Naive thymus-derived CD8-positive, alpha-beta T cell (primary cell): ENCODE measurements at regions not wholly inside any gene's neighbourhood (a gene's known extent, or its start where the extent isn't known, plus 50 kb on each side); places are given as distances from the start of the nearest gene placed in this dataset.

ENCODE experiments used
- ATAC-seq, 2 donors: fragments of 150-1000 bp; cut with Tn5 transposase in 1 of 2; sonication (Bioruptor Pico), chemical (Tn5 transposase) in 1 of 2; 1 replicate in 1 of 2; 2 replicates in 1 of 2; pipeline ENCODE4 v1.10.0; 2021; ENCODE audit warnings: mild to moderate bottlenecking in 2 of 2, moderate library complexity in 2 of 2
- POLR2A ChIA-PET: fragments of 350-600 bp; sonication (Branson Sonifier 250); formaldehyde crosslinking; loops from one replicate; lab custom pipeline; 2021; ENCODE audit warnings: antibody characterized with exemption; lab: Charles Lee
- DNase-seq, 10 donors: peaks; one replicate each; pipeline versions ENCODE4 v3.0.0 to v3.0.0-alpha.2; 2020 to 2022
- H3K27ac Mint-ChIP-seq, 10 donors: one replicate each; pipeline ENCODE4 v1.8.0; 2020 to 2022; ENCODE audit warnings: mild to moderate bottlenecking in 10 of 10, mixed read lengths in 10 of 10, moderate library complexity in 4 of 10, inconsistent platforms in 1 of 10
- H3K27me3 Mint-ChIP-seq, 5 donors: one replicate each; pipeline ENCODE4 v1.8.0; 2021 to 2022; ENCODE audit warnings: mixed read lengths in 5 of 5
- H3K36me3 Mint-ChIP-seq, 3 donors: one replicate each; pipeline ENCODE4 v1.8.0; 2020 to 2022; ENCODE audit warnings: mixed read lengths in 3 of 3, mild to moderate bottlenecking in 2 of 3, inconsistent platforms in 1 of 3
- H3K4me1 Mint-ChIP-seq, 4 donors: one replicate each; pipeline ENCODE4 v1.8.0; 2021 to 2022; ENCODE audit warnings: mixed read lengths in 4 of 4
- H3K4me3 Mint-ChIP-seq, 10 donors: one replicate each; pipeline ENCODE4 v1.8.0; 2020 to 2022; ENCODE audit warnings: mild to moderate bottlenecking in 10 of 10, mixed read lengths in 10 of 10, moderate library complexity in 6 of 10, inconsistent platforms in 1 of 10
- H3K9me3 Mint-ChIP-seq, 9 donors: one replicate each; pipeline ENCODE4 v1.8.0; 2020 to 2022; ENCODE audit warnings: mixed read lengths in 9 of 9, mild to moderate bottlenecking in 3 of 9, inconsistent platforms in 1 of 9, moderate library complexity in 1 of 9

DNA sequence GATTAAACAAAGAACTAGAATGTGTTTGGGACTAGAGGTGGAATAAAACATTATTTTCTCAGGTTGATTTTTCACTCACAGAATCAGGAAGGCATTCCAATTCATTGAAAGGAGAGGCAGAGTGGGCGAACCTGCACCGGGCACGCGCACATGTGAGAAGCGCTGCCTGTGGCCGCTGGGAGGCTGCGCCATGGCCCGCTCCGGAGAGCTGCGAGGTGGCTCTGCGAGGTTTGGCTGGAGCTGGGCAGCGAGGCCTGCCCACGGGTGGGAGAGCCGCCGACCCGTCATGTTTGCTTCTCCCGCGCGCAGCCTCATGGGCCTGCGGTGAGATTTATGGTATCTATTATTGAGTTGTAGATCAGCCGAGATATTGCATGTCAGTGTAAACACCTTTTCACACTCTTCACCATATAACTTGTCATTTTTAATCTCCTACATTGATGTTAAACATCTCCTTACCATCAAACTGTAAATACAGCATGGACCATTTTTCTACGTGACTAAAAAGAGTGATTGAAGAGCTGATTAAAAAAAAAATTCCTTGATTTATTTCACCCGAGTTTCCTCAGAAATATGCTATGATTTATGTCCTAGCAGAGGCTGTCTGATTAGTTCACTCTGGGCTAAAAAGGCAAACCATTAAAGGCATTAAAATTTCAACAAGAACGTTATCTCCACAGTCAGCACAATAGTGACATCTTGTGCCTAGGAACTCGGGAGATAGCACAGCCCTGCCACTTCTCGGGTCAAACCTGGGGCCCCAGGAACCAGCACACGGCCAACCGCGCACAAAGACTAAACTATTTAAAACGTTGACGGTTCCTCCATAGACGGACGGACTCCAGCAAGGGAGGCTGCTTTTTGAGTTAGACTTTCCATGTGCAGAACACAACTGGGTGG lies 96.6 kb upstream of the RNF32 start:
- Mint-ChIP-seq H3K27ac (no peak overlapping the region), H3K36me3 (peaks cover 0 to 7% (median 6%) of the 10 kb centered on the region in 3 donors), H3K9me3 (peaks cover 0 to 18% (median 7%) of the 10 kb centered on the region in 9 donors), H3K4me1 (no peaks in the 10 kb centered on the region), H3K27me3 (peaks cover 5 to 34% (median 6%) of the 10 kb centered on the region in 5 donors), H3K4me3 (no peak overlapping the region)
- ATAC-seq (no peak), DNase-seq (no peak)
- POLR2A ChIA-PET, result no interaction called here

DNA sequence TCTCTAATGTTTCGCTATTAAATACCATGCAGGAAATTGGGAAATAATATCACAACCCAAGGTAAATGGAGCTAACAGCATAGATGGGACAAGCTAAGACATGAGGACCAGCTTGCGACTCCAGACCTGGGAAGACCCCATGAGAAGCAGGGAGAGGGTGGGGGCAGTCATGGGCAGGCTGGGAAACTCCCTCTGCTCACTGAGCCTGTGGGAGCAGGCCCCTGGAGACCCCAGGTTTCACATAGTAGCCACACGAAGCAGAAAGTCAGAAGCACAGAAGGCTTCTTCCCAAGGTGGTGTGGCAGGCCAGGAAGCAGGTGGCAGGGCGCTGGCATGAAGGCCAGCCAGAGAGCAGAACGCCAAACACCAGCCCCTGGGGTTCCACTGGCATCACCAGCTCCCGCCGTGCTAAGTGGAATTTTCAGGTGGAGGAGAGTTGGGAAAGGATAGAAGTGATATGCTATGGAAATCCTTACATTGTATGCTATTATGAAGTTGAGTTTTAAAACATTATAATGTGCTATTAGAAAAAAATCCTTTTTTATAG lies 99.9 kb upstream of the RNF32 start:
- H3K27me3 Mint-ChIP-seq, result peaks cover 2 to 31% (median 12%) of the 10 kb centered on the region in 5 donors
- peaks cover 0 to 3% (median 0%) of the 10 kb centered on the region in 4 donors for H3K4me1 Mint-ChIP-seq
- no peak overlapping the region for H3K27ac Mint-ChIP-seq
- ATAC-seq (no peak), DNase-seq (no peak)
- no peak overlapping the region for H3K4me3 Mint-ChIP-seq
- peaks cover 0 to 2% (median 0%) of the 10 kb centered on the region in 9 donors for H3K9me3 Mint-ChIP-seq
- peaks cover 0 to 3% (median 0%) of the 10 kb centered on the region in 3 donors for H3K36me3 Mint-ChIP-seq
- POLR2A ChIA-PET, result no interaction called here

DNA sequence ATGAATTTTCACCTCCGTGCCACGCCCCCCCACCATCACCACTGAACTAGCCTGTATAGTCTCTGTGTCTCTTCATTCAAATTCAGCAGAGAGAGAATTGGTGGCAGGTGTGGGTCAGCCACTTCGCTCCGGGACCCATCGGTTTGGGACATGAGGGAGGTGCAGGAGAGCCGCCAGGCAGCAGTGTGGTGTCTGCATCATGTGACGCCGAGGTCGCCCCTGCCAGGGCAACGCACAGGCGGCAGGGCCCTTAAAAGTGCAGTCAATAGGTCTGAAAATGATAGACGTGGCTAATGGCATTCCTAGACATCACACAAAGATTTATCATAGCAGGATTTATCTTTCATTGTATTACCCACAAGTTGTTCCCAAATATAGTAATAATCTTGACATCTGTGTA lies 100.6 kb upstream of the RNF32 start:
- Mint-ChIP-seq H3K27ac (peak overlapping the region in 1 of 10 donors; percentile 40), H3K4me1 (peaks cover 0 to 3% (median 0%) of the 10 kb centered on the region in 4 donors), H3K27me3 (peaks cover 2 to 30% (median 14%) of the 10 kb centered on the region in 5 donors), H3K9me3 (peaks cover 0 to 2% (median 0%) of the 10 kb centered on the region in 9 donors), H3K36me3 (peaks cover 0 to 3% (median 0%) of the 10 kb centered on the region in 3 donors), H3K4me3 (no peak overlapping the region)
- ATAC-seq, result no peak
- no peak for DNase-seq
- POLR2A ChIA-PET, result no interaction called here

DNA sequence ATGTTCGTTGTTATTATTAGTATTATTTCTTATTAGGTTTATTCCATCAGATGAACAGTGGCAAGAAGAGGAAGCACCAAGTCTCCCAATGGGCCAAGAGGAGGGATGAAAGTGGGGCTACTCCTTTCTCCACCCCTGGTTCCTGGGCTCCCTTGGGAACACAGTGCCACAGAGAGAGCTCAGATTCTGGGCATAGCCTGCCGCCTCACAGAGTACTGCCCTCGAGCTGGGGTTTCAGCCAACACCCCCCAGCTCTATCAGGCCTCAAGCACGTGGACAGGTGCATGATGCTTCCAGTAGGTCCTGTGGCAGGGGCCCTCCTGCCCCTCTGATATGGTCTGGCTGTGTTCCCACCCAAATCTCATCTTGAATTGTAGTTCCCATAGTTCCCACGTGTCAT lies 103.6 kb upstream of the RNF32 start:
- Mint-ChIP-seq H3K9me3 (peaks cover 0 to 2% (median 0%) of the 10 kb centered on the region in 9 donors), H3K4me3 (no peak overlapping the region), H3K27me3 (peaks cover 2 to 24% (median 10%) of the 10 kb centered on the region in 5 donors), H3K4me1 (peaks cover 0 to 4% (median 0%) of the 10 kb centered on the region in 4 donors), H3K27ac (no peak overlapping the region), H3K36me3 (peaks cover 0 to 3% (median 0%) of the 10 kb centered on the region in 3 donors)
- DNase-seq (no peak), ATAC-seq (no peak)
- POLR2A ChIA-PET, result no interaction called here

DNA sequence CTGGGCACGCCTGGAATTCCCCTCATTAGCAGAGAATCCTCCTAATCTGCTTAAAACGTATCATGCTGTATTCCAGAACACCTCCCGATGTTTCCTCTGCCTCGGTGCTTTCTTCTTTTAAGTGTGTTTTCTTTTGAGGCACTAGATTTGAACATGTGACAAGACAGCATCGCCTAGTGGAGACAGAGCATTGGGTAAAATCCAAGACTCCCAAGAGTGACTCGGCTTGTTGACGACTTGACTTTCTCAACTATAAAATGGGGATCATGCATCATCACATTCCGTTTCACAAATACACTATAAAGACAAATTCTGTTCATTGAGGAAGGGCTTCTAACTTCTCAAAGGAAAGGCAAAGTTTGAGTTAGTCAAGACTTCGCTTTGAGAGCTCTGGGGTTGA lies 105.6 kb upstream of the RNF32 start:
- H3K36me3 Mint-ChIP-seq, result peaks cover 0 to 3% (median 0%) of the 10 kb centered on the region in 3 donors
- peaks cover 2 to 13% (median 10%) of the 10 kb centered on the region in 5 donors for H3K27me3 Mint-ChIP-seq
- DNase-seq (no peak), ATAC-seq (no peak)
- H3K27ac Mint-ChIP-seq, result no peak overlapping the region
- H3K4me3 Mint-ChIP-seq, result no peak overlapping the region
- peaks cover 0 to 2% (median 0%) of the 10 kb centered on the region in 9 donors for H3K9me3 Mint-ChIP-seq
- H3K4me1 Mint-ChIP-seq, result peaks cover 0 to 4% (median 0%) of the 10 kb centered on the region in 4 donors
- POLR2A ChIA-PET, result no interaction called here

DNA sequence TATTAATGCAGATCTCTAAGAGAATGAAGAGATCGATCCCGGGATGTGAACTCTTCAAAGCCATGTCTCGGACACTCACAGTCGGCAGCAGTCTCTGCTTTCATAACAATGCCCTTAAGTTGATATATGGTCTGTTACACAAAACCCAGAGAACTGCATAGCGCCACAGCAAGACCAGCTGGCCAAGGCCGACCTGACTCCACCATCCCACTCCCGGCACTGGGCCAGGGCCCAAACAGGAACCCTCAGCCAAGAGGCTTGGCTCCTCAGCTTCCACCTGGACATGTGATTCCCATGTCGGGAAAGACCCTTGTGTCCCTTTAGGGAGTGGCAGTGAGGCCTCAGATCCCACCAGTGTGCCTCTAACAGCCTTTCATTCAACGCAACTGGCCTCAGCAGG lies 106.6 kb upstream of the RNF32 start:
- Mint-ChIP-seq H3K27ac (no peak overlapping the region), H3K4me3 (no peak overlapping the region), H3K4me1 (peaks cover 0 to 4% (median 0%) of the 10 kb centered on the region in 4 donors), H3K36me3 (peaks cover 0 to 3% (median 0%) of the 10 kb centered on the region in 3 donors), H3K27me3 (peaks cover 2 to 10% (median 7%) of the 10 kb centered on the region in 5 donors), H3K9me3 (peaks cover 0 to 2% (median 0%) of the 10 kb centered on the region in 9 donors)
- DNase-seq (no peak), ATAC-seq (no peak)
- POLR2A ChIA-PET, result no interaction called here

DNA sequence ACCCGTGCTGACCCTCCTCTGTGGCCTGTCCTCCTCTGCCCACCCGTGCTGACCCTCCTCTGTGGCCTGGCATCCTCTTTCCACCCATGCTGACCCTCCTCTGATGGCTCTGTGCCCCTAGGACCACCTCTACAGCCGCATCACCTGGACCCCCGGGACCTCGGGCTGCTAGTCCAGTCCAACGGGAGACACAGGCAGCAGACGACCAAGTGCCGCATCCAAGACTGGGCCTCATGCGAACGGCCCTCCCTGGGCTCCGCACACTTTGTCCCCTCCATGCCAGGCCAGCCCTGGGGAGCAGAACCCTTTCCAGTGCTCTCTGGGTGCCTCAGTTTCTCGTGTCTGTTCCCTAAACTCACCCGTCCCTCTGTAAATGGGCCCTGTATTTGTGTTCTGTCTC lies 107.2 kb upstream of the RNF32 start:
- ATAC-seq, result no peak
- H3K27ac Mint-ChIP-seq, result no peak overlapping the region

DNA sequence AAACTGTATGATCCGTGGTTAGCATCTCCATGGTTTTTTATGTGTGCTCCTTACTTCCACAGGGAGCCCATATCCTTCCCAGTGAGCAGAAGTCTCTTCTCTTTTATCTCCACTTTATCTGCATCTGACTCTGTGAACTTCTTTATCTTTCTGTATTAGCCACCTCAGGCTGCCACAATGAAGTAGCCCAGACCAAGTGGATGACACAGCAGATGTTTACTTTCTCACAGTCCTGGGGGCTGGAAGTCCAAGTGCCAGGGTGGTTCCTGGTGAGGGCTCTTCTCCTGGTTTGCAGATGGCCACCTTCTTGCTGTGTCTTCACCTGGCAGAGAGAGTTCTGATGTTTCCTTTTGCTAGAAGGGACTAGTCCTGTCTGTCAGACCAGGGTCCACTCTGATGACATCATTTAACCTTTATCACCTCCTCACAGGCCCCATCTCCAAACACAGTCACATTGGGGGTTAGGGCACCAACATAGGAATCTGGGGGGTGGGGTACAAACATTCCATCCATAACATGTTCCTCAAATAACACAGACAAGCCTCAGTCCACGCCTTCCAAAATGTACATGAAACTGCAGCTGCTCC lies 108.5 kb upstream of the RNF32 start:
- H3K4me1 Mint-ChIP-seq, result peaks cover 0 to 1% (median 0%) of the 10 kb centered on the region in 4 donors
- H3K27me3 Mint-ChIP-seq, result peaks cover 2 to 10% (median 3%) of the 10 kb centered on the region in 5 donors
- no peak for DNase-seq
- POLR2A ChIA-PET, result no interaction called here
- H3K27ac Mint-ChIP-seq, result no peak overlapping the region
- H3K36me3 Mint-ChIP-seq, result no peaks in the 10 kb centered on the region
- H3K9me3 Mint-ChIP-seq, result peaks cover 0 to 1% (median 0%) of the 10 kb centered on the region in 9 donors
- no peak for ATAC-seq
- no peak overlapping the region for H3K4me3 Mint-ChIP-seq

More for the DNA sequence above, 107.2 kb upstream of the RNF32 start:
- DNase-seq, result no peak
- H3K4me3 Mint-ChIP-seq, result no peak overlapping the region
- peaks cover 0 to 4% (median 0%) of the 10 kb centered on the region in 4 donors for H3K4me1 Mint-ChIP-seq
- peaks cover 0 to 3% (median 0%) of the 10 kb centered on the region in 3 donors for H3K36me3 Mint-ChIP-seq
- H3K27me3 Mint-ChIP-seq, result peaks cover 2 to 9% (median 6%) of the 10 kb centered on the region in 5 donors
- peaks cover 0 to 2% (median 0%) of the 10 kb centered on the region in 9 donors for H3K9me3 Mint-ChIP-seq
- POLR2A ChIA-PET, result no interaction called here

DNA sequence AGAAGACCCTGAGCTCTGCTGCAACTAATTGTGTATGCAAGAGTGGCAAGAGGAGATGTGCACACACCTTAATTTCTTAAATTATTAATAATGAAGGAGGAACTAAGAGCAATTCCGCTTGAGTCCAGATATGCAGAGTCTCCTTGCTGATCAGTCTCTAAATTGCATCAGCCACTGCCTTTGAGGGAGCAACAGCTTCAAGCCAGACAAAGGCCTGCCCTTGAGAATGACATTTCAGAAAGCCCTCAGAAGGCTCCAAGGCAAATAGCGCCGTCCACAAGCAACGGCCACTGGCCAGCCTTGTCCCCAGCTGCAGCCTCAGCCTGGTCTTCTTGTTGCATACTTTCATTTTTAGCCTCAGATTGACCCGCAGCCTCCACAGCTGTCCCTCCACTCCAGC lies 110.6 kb upstream of the RNF32 start:
- Mint-ChIP-seq H3K27me3 (peaks cover 3 to 16% (median 7%) of the 10 kb centered on the region in 5 donors), H3K36me3 (no peaks in the 10 kb centered on the region), H3K4me3 (no peak overlapping the region), H3K4me1 (peaks cover 0 to 1% (median 0%) of the 10 kb centered on the region in 4 donors), H3K27ac (peak overlapping the region in 1 of 10 donors; percentile 16), H3K9me3 (no peaks in the 10 kb centered on the region)
- ATAC-seq (no peak), DNase-seq (no peak)
- POLR2A ChIA-PET, result no interaction called here

DNA sequence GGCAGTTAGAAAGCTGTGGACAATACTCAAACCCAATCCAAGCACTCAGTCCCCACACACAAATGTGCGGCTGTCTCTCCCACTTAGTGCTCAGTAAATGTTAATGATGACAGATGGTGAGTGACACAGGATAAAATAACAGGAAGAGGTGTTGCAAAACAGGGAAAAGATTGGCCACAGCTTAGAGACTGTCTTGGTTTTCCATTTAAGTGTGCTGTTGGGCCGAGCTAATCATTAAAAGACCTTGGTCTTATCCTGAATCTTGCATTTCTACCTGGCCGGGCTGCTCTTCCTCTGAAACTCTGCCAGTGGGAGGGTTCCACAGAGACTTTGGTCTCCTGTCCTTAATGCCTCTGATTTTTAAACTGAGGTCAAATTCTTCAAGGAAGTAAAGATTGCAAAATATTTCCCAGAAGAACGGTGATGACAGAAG lies 113.1 kb upstream of the RNF32 start:
- H3K27ac Mint-ChIP-seq, result no peak overlapping the region
- no peaks in the 10 kb centered on the region for H3K36me3 Mint-ChIP-seq
- H3K27me3 Mint-ChIP-seq, result peaks cover 3 to 26% (median 10%) of the 10 kb centered on the region in 5 donors
- DNase-seq (no peak), ATAC-seq (no peak)
- H3K4me1 Mint-ChIP-seq, result no peaks in the 10 kb centered on the region
- no peak overlapping the region for H3K4me3 Mint-ChIP-seq
- POLR2A ChIA-PET, result no interaction called here
- no peaks in the 10 kb centered on the region for H3K9me3 Mint-ChIP-seq

DNA sequence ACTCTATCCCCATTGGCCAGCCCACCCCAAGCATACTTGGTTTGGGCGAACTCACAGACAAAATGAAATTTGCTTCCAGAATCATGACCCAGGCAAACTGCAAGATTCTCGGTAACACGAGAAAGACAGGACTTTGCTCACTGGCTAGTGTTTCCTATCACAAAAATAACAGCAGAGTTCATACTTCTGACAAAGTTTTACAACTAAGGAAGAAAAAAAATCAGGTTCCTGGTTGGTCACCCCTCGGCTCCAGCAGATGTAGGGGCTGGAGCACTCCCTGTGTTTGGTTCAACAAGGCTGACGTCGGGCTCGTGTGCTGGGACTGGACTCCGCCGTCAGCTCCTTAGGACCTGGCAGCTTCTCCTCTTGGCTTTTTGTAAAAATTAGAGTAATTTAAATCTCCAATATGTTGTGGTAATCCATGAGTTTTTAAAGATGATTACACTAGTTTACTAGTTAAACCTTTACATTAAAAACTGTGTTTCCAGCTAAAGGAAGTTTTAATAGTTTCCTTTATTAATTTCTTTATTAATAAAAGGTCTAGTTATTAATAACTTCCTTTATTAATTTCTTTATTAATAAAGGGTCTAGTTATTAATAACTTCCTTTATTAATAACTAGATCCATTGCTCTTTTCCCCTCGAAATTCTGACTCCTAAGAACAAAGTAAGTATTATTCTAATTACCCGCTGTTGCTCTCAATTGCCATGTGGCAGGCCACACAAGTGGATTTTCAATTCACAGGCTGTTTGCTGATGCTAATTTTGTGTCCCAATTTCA lies 115.6 kb upstream of the RNF32 start:
- H3K9me3 Mint-ChIP-seq, result no peaks in the 10 kb centered on the region
- no peaks in the 10 kb centered on the region for H3K4me1 Mint-ChIP-seq
- H3K4me3 Mint-ChIP-seq, result no peak overlapping the region
- H3K27me3 Mint-ChIP-seq, result peaks cover 3 to 26% (median 10%) of the 10 kb centered on the region in 5 donors
- DNase-seq, result no peak
- no peak for ATAC-seq
- H3K36me3 Mint-ChIP-seq, result no peaks in the 10 kb centered on the region
- POLR2A ChIA-PET, result no interaction called here
- H3K27ac Mint-ChIP-seq, result no peak overlapping the region

DNA sequence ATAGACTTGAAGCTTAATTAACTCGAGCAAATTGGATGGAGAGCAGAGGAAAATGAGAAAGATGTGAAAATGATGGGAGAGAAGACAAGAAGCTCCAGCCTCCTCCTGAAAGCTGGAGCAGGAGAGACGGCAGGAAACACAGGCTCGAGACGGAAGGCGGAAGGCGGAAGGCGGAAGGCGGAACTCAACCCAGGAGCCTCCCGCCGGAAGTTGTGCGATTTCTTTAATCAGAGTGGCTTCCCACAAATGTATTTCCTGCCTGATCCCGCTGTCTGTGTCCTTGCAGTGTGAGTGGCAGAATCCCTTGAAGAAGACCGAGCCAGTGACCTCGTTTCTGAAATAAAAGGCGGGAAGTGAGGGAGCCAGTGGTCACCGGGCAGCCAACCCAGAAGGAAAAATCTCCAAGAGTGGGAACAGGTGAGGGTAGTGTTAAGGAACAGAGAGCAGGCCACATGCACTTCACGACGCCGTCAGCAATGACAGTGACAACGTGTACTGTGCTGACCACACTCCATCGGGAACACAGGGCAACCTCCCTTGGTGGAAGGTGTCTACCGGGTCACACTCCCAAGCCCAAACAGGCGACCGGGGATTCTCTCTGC lies 117.0 kb upstream of the RNF32 start:
- Mint-ChIP-seq H3K9me3 (no peaks in the 10 kb centered on the region), H3K4me1 (no peaks in the 10 kb centered on the region), H3K36me3 (no peaks in the 10 kb centered on the region), H3K27ac (peak overlapping the region in 1 of 10 donors; percentile 2), H3K4me3 (no peak overlapping the region), H3K27me3 (peaks cover 3 to 26% (median 13%) of the 10 kb centered on the region in 5 donors)
- DNase-seq (no peak), ATAC-seq (no peak)
- POLR2A ChIA-PET, result no interaction called here
